22Rv1 (cell line): ENCODE measurements at regions not wholly inside any gene's neighbourhood (a gene's known extent, or its start where the extent isn't known, plus 50 kb on each side); places are given as distances from the start of the nearest gene placed in this dataset.

ENCODE experiments used
- ZFX ChIP-seq: fragments of 450-650 bp; IDR thresholded peaks from 2 replicates; pipeline ENCODE4 v1.6.1; 2017; ENCODE audit warnings: antibody characterized with exemption, borderline replicate concordance
- TF ChIP-seq, protein P1 (sequence below): fragments of 450-650 bp; IDR thresholded peaks from 2 replicates; pipeline ENCODE4 v1.5.1; 2017; ENCODE audit warnings: mild to moderate bottlenecking

DNA sequence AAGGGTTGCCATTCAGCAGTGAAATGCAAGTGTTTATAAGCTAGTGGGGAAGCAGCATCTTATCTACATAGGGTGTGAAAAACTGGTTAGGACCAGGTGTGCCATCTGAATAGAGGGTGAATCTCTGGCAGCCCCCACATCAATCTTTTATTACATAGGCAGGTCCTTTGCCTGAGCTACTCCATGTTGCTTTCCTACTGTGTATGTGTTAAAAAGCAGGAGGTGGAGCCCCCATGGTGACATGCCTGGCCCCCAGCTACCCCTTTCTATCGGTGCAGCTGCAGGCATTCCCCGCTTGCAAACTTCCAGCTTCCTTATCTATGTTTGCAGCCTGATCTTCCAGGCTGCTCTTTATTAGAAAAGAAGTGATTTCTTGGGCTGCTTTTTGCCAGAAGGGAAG, 353.5 kb downstream of the SPATA31D1 start:
- TF ChIP-seq, protein P1, sequence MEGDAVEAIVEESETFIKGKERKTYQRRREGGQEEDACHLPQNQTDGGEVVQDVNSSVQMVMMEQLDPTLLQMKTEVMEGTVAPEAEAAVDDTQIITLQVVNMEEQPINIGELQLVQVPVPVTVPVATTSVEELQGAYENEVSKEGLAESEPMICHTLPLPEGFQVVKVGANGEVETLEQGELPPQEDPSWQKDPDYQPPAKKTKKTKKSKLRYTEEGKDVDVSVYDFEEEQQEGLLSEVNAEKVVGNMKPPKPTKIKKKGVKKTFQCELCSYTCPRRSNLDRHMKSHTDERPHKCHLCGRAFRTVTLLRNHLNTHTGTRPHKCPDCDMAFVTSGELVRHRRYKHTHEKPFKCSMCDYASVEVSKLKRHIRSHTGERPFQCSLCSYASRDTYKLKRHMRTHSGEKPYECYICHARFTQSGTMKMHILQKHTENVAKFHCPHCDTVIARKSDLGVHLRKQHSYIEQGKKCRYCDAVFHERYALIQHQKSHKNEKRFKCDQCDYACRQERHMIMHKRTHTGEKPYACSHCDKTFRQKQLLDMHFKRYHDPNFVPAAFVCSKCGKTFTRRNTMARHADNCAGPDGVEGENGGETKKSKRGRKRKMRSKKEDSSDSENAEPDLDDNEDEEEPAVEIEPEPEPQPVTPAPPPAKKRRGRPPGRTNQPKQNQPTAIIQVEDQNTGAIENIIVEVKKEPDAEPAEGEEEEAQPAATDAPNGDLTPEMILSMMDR: no peak
- TF ChIP-seq ZFX: no peak
